ENCODE measurements at regions not wholly inside any gene's neighbourhood (a gene's known extent, or its start where the extent isn't known, plus 50 kb on each side); places are given as distances from the start of the nearest gene placed in this dataset.

GRCh38 chr16:50991436-50991835 lies 159.6 kb downstream of the SALL1 start:
- no peaks in the 10 kb centered on the region for H3K36me3 ChIP-seq (ENCODE audit: control insufficient read depth in 2 of 2, insufficient read depth in 2 of 2, low read length in 1 of 2)
- WGBS, result 97% methylated on average over 13 of the region's 13 CpGs
- H3K9me3 ChIP-seq (ENCODE audit: control insufficient read depth in 2 of 2, insufficient read depth in 1 of 2, low read length in 1 of 2), result no peaks in the 10 kb centered on the region
- no peak overlapping the region for H3K4me3 ChIP-seq (ENCODE audit: low read length in 2 of 2)
- H3K4me1 ChIP-seq (ENCODE audit: control insufficient read depth in 2 of 2, insufficient read depth in 2 of 2, low read length in 2 of 2), result no peaks in the 10 kb centered on the region
- no peak for DNase-seq (ENCODE audit: low read depth in 6 of 9, low spot score in 9 of 9)
- no peak overlapping the region for H3K27ac ChIP-seq (ENCODE audit: low read depth in 1 of 2, low read length in 1 of 2)
- H3K27me3 ChIP-seq (ENCODE audit: control insufficient read depth in 2 of 2, insufficient read depth in 1 of 2, low read length in 1 of 2), result no peaks in the 10 kb centered on the region

GRCh38 chr16:50991006-50991405 lies 160.1 kb downstream of the SALL1 start:
- no peak for DNase-seq (ENCODE audit: low read depth in 6 of 9, low spot score in 9 of 9)
- Histone ChIP-seq H3K9me3 (ENCODE audit: control insufficient read depth in 2 of 2, insufficient read depth in 1 of 2, low read length in 1 of 2) (no peaks in the 10 kb centered on the region), H3K27me3 (ENCODE audit: control insufficient read depth in 2 of 2, insufficient read depth in 1 of 2, low read length in 1 of 2) (no peaks in the 10 kb centered on the region), H3K4me1 (ENCODE audit: control insufficient read depth in 2 of 2, insufficient read depth in 2 of 2, low read length in 2 of 2) (no peaks in the 10 kb centered on the region), H3K4me3 (ENCODE audit: low read length in 2 of 2) (no peak overlapping the region), H3K36me3 (ENCODE audit: control insufficient read depth in 2 of 2, insufficient read depth in 2 of 2, low read length in 1 of 2) (no peaks in the 10 kb centered on the region), H3K27ac (ENCODE audit: low read depth in 1 of 2, low read length in 1 of 2) (no peak overlapping the region)
- WGBS, result 99% methylated on average over 14 of the region's 14 CpGs

GRCh38 chr16:50989047-50989446 lies 162.0 kb downstream of the SALL1 start:
- Histone ChIP-seq H3K27me3 (ENCODE audit: control insufficient read depth in 2 of 2, insufficient read depth in 1 of 2, low read length in 1 of 2) (no peaks in the 10 kb centered on the region), H3K4me3 (ENCODE audit: low read length in 2 of 2) (no peak overlapping the region), H3K27ac (ENCODE audit: low read depth in 1 of 2, low read length in 1 of 2) (no peak overlapping the region), H3K36me3 (ENCODE audit: control insufficient read depth in 2 of 2, insufficient read depth in 2 of 2, low read length in 1 of 2) (no peaks in the 10 kb centered on the region), H3K9me3 (ENCODE audit: control insufficient read depth in 2 of 2, insufficient read depth in 1 of 2, low read length in 1 of 2) (no peaks in the 10 kb centered on the region), H3K4me1 (ENCODE audit: control insufficient read depth in 2 of 2, insufficient read depth in 2 of 2, low read length in 2 of 2) (no peaks in the 10 kb centered on the region)
- no peak for DNase-seq (ENCODE audit: low read depth in 6 of 9, low spot score in 9 of 9)
- WGBS, result 12% methylated on average over 1 of the region's 1 CpG

DNA sequence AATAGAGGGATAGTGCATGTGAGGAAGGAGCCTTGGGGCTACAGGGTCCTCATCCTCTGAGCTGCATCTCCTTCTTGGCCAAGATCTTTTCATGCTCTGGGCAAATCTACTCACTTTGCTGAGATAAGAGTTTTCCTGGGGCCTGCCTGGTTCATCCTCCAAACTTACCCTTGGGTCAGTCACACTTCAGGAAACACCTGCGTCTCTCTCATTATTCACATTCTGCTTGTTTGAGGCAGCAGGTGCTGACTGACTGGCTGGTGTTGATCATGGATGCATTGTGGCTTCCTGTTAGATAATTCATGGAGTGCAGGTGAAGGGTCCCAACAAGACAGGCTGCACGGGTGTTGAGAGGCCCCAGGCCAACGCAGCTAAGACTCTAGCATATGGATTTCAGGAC lies 162.6 kb downstream of the SALL1 start:
- Histone ChIP-seq H3K36me3 (ENCODE audit: control insufficient read depth in 2 of 2, insufficient read depth in 2 of 2, low read length in 1 of 2) (no peaks in the 10 kb centered on the region), H3K27ac (ENCODE audit: low read depth in 1 of 2, low read length in 1 of 2) (no peak overlapping the region), H3K4me1 (ENCODE audit: control insufficient read depth in 2 of 2, insufficient read depth in 2 of 2, low read length in 2 of 2) (no peaks in the 10 kb centered on the region), H3K9me3 (ENCODE audit: control insufficient read depth in 2 of 2, insufficient read depth in 1 of 2, low read length in 1 of 2) (no peaks in the 10 kb centered on the region), H3K4me3 (ENCODE audit: low read length in 2 of 2) (no peak overlapping the region), H3K27me3 (ENCODE audit: control insufficient read depth in 2 of 2, insufficient read depth in 1 of 2, low read length in 1 of 2) (no peaks in the 10 kb centered on the region)
- DNase-seq (ENCODE audit: low read depth in 6 of 9, low spot score in 9 of 9), result no peak
- whole genome bisulfite sequencing, result 34% methylated on average over 3 of the region's 3 CpGs

DNA sequence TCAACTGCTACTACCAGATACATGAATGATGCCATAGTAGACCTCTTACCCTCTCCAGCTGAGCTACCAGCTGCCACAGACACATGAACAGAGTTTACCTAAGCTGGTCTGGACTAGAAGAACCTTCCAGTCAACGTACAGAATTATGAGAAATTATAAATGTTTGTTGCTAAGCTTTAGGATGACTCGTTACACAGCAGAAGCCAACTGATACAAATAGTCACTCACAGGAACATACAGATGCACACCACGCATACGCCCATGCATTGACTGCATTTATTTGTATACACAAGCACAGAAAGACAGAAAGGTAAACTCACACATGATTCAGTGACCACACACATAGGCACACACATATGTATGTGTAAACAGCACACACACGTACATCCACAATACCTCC lies 164.6 kb downstream of the SALL1 start:
- Histone ChIP-seq H3K27me3 (ENCODE audit: control insufficient read depth in 2 of 2, insufficient read depth in 1 of 2, low read length in 1 of 2) (no peaks in the 10 kb centered on the region), H3K9me3 (ENCODE audit: control insufficient read depth in 2 of 2, insufficient read depth in 1 of 2, low read length in 1 of 2) (no peaks in the 10 kb centered on the region), H3K36me3 (ENCODE audit: control insufficient read depth in 2 of 2, insufficient read depth in 2 of 2, low read length in 1 of 2) (no peaks in the 10 kb centered on the region), H3K4me1 (ENCODE audit: control insufficient read depth in 2 of 2, insufficient read depth in 2 of 2, low read length in 2 of 2) (no peaks in the 10 kb centered on the region), H3K27ac (ENCODE audit: low read depth in 1 of 2, low read length in 1 of 2) (no peak overlapping the region), H3K4me3 (ENCODE audit: low read length in 2 of 2) (no peak overlapping the region)
- no peak for DNase-seq (ENCODE audit: low read depth in 6 of 9, low spot score in 9 of 9)
- 75% methylated on average over 5 of the region's 5 CpGs for WGBS

GRCh38 chr16:50985733-50986132 lies 165.3 kb downstream of the SALL1 start:
- no peaks in the 10 kb centered on the region for H3K27me3 ChIP-seq (ENCODE audit: control insufficient read depth in 2 of 2, insufficient read depth in 1 of 2, low read length in 1 of 2)
- no peaks in the 10 kb centered on the region for H3K4me1 ChIP-seq (ENCODE audit: control insufficient read depth in 2 of 2, insufficient read depth in 2 of 2, low read length in 2 of 2)
- no peak overlapping the region for H3K4me3 ChIP-seq (ENCODE audit: low read length in 2 of 2)
- no peak overlapping the region for H3K27ac ChIP-seq (ENCODE audit: low read depth in 1 of 2, low read length in 1 of 2)
- H3K36me3 ChIP-seq (ENCODE audit: control insufficient read depth in 2 of 2, insufficient read depth in 2 of 2, low read length in 1 of 2), result no peaks in the 10 kb centered on the region
- 89% methylated on average over 2 of the region's 2 CpGs for WGBS
- H3K9me3 ChIP-seq (ENCODE audit: control insufficient read depth in 2 of 2, insufficient read depth in 1 of 2, low read length in 1 of 2), result no peaks in the 10 kb centered on the region
- no peak for DNase-seq (ENCODE audit: low read depth in 6 of 9, low spot score in 9 of 9)

DNA sequence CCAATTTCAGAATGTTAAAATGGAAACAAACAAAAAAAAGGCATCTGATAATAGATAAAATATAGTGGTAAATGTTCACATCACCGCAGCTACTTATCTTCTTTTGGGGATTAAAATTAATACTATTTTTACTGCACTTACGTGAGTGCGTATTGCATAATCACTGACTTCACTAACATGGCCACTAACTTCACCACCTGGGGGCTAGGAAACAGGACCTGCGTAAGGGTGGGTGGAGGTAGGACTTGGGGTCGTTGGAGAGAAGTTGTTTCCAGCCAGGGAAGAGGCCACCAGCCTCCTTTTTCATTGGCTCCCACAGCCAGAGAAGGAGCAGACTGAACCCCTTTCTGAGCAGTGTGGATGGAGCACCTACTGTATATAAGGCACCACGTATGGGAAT lies 166.4 kb downstream of the SALL1 start:
- Histone ChIP-seq H3K9me3 (ENCODE audit: control insufficient read depth in 2 of 2, insufficient read depth in 1 of 2, low read length in 1 of 2) (no peaks in the 10 kb centered on the region), H3K4me1 (ENCODE audit: control insufficient read depth in 2 of 2, insufficient read depth in 2 of 2, low read length in 2 of 2) (no peaks in the 10 kb centered on the region), H3K36me3 (ENCODE audit: control insufficient read depth in 2 of 2, insufficient read depth in 2 of 2, low read length in 1 of 2) (no peaks in the 10 kb centered on the region), H3K4me3 (ENCODE audit: low read length in 2 of 2) (no peak overlapping the region), H3K27ac (ENCODE audit: low read depth in 1 of 2, low read length in 1 of 2) (no peak overlapping the region), H3K27me3 (ENCODE audit: control insufficient read depth in 2 of 2, insufficient read depth in 1 of 2, low read length in 1 of 2) (no peaks in the 10 kb centered on the region)
- WGBS, result 61% methylated on average over 6 of the region's 6 CpGs
- DNase-seq (ENCODE audit: low read depth in 6 of 9, low spot score in 9 of 9), result no peak

- no peak overlapping the region for H3K27ac ChIP-seq (ENCODE audit: low read depth in 1 of 2, low read length in 1 of 2)
- no peaks in the 10 kb centered on the region for H3K36me3 ChIP-seq (ENCODE audit: control insufficient read depth in 2 of 2, insufficient read depth in 2 of 2, low read length in 1 of 2)
- H3K27me3 ChIP-seq (ENCODE audit: control insufficient read depth in 2 of 2, insufficient read depth in 1 of 2, low read length in 1 of 2), result no peaks in the 10 kb centered on the region
- H3K4me3 ChIP-seq (ENCODE audit: low read length in 2 of 2), result no peak overlapping the region
- no peaks in the 10 kb centered on the region for H3K4me1 ChIP-seq (ENCODE audit: control insufficient read depth in 2 of 2, insufficient read depth in 2 of 2, low read length in 2 of 2)
- DNase-seq (ENCODE audit: low read depth in 6 of 9, low spot score in 9 of 9), result no peak
- H3K9me3 ChIP-seq (ENCODE audit: control insufficient read depth in 2 of 2, insufficient read depth in 1 of 2, low read length in 1 of 2), result no peaks in the 10 kb centered on the region
These were observed 168.3 kb downstream of the SALL1 start for GRCh38 chr16:50982808-50983207.

DNA sequence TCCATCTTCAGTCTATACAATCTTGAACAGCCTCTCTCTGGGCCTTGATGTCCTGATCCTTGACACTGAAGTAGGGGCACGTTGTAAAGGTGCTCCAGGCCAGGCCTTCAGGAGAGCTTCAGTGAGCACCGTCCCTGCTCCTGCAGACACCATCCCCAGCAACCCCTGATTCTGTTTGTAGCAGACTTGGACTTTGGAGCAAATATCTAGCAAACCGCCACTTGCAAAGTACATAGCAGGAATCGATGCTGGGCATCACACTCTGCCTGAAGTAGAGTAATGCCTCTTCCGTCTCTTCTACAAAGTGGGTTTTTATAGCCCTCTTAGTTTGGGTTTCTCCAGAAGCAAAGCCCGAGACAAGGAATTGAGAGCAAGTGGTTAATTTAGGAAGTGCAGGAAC lies 169.1 kb downstream of the SALL1 start:
- no peak overlapping the region for H3K27ac ChIP-seq (ENCODE audit: low read depth in 1 of 2, low read length in 1 of 2)
- H3K4me1 ChIP-seq (ENCODE audit: control insufficient read depth in 2 of 2, insufficient read depth in 2 of 2, low read length in 2 of 2), result no peaks in the 10 kb centered on the region
- H3K27me3 ChIP-seq (ENCODE audit: control insufficient read depth in 2 of 2, insufficient read depth in 1 of 2, low read length in 1 of 2), result no peaks in the 10 kb centered on the region
- no peaks in the 10 kb centered on the region for H3K36me3 ChIP-seq (ENCODE audit: control insufficient read depth in 2 of 2, insufficient read depth in 2 of 2, low read length in 1 of 2)
- DNase-seq (ENCODE audit: low read depth in 6 of 9, low spot score in 9 of 9), result no peak
- no peak overlapping the region for H3K4me3 ChIP-seq (ENCODE audit: low read length in 2 of 2)
- 89% methylated on average over 6 of the region's 6 CpGs for WGBS
- no peaks in the 10 kb centered on the region for H3K9me3 ChIP-seq (ENCODE audit: control insufficient read depth in 2 of 2, insufficient read depth in 1 of 2, low read length in 1 of 2)

- no peak overlapping the region for H3K4me3 ChIP-seq (ENCODE audit: low read length in 2 of 2)
These were observed 170.4 kb downstream of the SALL1 start for GRCh38 chr16:50980666-50981065.

More at GRCh38 chr16:50980666-50981065, 170.4 kb downstream of the SALL1 start:
- no peaks in the 10 kb centered on the region for H3K9me3 ChIP-seq (ENCODE audit: control insufficient read depth in 2 of 2, insufficient read depth in 1 of 2, low read length in 1 of 2)
- H3K36me3 ChIP-seq (ENCODE audit: control insufficient read depth in 2 of 2, insufficient read depth in 2 of 2, low read length in 1 of 2), result no peaks in the 10 kb centered on the region
- H3K27ac ChIP-seq (ENCODE audit: low read depth in 1 of 2, low read length in 1 of 2), result no peak overlapping the region
- H3K27me3 ChIP-seq (ENCODE audit: control insufficient read depth in 2 of 2, insufficient read depth in 1 of 2, low read length in 1 of 2), result no peaks in the 10 kb centered on the region
- WGBS, result 87% methylated on average over 3 of the region's 3 CpGs
- DNase-seq (ENCODE audit: low read depth in 6 of 9, low spot score in 9 of 9), result no peak
- no peaks in the 10 kb centered on the region for H3K4me1 ChIP-seq (ENCODE audit: control insufficient read depth in 2 of 2, insufficient read depth in 2 of 2, low read length in 2 of 2)
